IMR-90 (cell line): ENCODE measurements at regions not wholly inside any gene's neighbourhood (a gene's known extent, or its start where the extent isn't known, plus 50 kb on each side); places are given as distances from the start of the nearest gene placed in this dataset.

Source experiments
- BHLHE40 ChIP-seq: fragments of 150-350 bp; IDR thresholded peaks from 2 replicates; pipeline ENCODE4 v1.6.1; 2016; ENCODE audit warnings: mild to moderate bottlenecking, low read depth, low read length
- CEBPB ChIP-seq: IDR thresholded peaks from 2 replicates; pipeline ENCODE4 v1.6.1; 2012; ENCODE audit warnings: low read depth, low read length, improper control_type of control experiment
- MAZ ChIP-seq: IDR thresholded peaks from 2 replicates; pipeline ENCODE4 v1.6.1; 2012; ENCODE audit warnings: low read depth, mild to moderate bottlenecking, low read length, improper control_type of control experiment, moderate library complexity, borderline replicate concordance
- NFE2L2 ChIP-seq: fragments of 150-350 bp; IDR thresholded peaks from 2 replicates; pipeline ENCODE4 v1.6.1; 2016; ENCODE audit warnings: low read depth, mild to moderate bottlenecking, low read length
- POLR2A ChIP-seq: IDR thresholded peaks from 2 replicates; pipeline ENCODE4 v1.6.1; 2012; ENCODE audit warnings: mild to moderate bottlenecking, low read depth, low read length
- RAD21 ChIP-seq: IDR thresholded peaks from 2 replicates; pipeline ENCODE4 v1.6.1; 2012; ENCODE audit warnings: low read length, improper control_type of control experiment
- SMC3 ChIP-seq: fragments of 150-350 bp; IDR thresholded peaks from 2 replicates; pipeline ENCODE4 v1.6.1; 2016; ENCODE audit warnings: low read depth, mild to moderate bottlenecking, antibody characterized with exemption, low read length, moderate library complexity
- TF ChIP-seq, protein P1 (sequence below): conservative IDR thresholded peaks from 2 replicates; pipeline ENCODE4 v1.5.1; 2012; ENCODE audit warnings: mild to moderate bottlenecking, low read depth, low read length, improper control_type of control experiment
- TF ChIP-seq, protein P2 (sequence below): fragments of 150-350 bp; IDR thresholded peaks from 2 replicates; pipeline ENCODE4 v1.6.1; 2017; ENCODE audit warnings: mild to moderate bottlenecking, antibody characterized with exemption, low read length, low read depth

DNA sequence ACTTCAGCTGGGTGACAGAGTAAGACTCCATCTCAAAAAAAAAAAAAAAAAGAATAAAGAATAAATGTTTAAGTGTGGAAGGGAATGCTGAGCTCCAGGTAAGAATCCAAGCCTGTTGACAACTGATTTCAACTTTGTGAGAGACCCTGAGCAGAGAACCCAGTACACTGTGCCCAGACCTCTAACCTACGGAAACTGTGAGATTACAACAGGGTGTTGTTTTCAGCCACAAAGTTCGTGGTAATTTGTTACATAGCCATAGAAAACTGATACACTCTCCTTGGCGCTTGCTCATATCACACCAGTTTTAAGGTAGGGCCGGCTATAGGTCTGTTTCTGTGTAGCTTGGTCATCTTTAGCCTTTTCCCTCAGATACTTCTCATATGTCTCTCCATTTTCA lies 98.4 kb upstream of the PAPOLG start:
- TF ChIP-seq, protein P1, sequence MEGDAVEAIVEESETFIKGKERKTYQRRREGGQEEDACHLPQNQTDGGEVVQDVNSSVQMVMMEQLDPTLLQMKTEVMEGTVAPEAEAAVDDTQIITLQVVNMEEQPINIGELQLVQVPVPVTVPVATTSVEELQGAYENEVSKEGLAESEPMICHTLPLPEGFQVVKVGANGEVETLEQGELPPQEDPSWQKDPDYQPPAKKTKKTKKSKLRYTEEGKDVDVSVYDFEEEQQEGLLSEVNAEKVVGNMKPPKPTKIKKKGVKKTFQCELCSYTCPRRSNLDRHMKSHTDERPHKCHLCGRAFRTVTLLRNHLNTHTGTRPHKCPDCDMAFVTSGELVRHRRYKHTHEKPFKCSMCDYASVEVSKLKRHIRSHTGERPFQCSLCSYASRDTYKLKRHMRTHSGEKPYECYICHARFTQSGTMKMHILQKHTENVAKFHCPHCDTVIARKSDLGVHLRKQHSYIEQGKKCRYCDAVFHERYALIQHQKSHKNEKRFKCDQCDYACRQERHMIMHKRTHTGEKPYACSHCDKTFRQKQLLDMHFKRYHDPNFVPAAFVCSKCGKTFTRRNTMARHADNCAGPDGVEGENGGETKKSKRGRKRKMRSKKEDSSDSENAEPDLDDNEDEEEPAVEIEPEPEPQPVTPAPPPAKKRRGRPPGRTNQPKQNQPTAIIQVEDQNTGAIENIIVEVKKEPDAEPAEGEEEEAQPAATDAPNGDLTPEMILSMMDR, result no peak
- TF ChIP-seq POLR2A (no peak), RAD21 (no peak), BHLHE40 (no peak), CEBPB (no peak), SMC3 (no peak), NFE2L2 (no peak), MAZ (no peak)
- TF ChIP-seq, protein P2, sequence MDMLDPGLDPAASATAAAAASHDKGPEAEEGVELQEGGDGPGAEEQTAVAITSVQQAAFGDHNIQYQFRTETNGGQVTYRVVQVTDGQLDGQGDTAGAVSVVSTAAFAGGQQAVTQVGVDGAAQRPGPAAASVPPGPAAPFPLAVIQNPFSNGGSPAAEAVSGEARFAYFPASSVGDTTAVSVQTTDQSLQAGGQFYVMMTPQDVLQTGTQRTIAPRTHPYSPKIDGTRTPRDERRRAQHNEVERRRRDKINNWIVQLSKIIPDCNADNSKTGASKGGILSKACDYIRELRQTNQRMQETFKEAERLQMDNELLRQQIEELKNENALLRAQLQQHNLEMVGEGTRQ, result no peak
